Parathyroid adenoma (tissue), 2 donors: ENCODE measurements at regions not wholly inside any gene's neighbourhood (a gene's known extent, or its start where the extent isn't known, plus 50 kb on each side); places are given as distances from the start of the nearest gene placed in this dataset.

Experiments
- H2AFZ ChIP-seq: fragments of 300-600 bp; sonication (generic); one replicate; pipeline ENCODE4 v1.7.0; 2017; ENCODE audit warnings: antibody characterized with exemption, mild to moderate bottlenecking
- H3K27ac ChIP-seq: fragments of 300-600 bp; sonication (generic); one replicate; pipeline ENCODE4 v1.7.0; 2017
- H3K27me3 ChIP-seq: fragments of 300-600 bp; sonication (generic); one replicate; pipeline ENCODE4 v1.7.0; 2017; ENCODE audit warnings: low read length; ENCODE audit not compliant: control insufficient read depth, insufficient read depth
- H3K36me3 ChIP-seq: fragments of 300-600 bp; sonication (generic); one replicate; pipeline ENCODE4 v1.7.0; 2017; ENCODE audit warnings: low read length; ENCODE audit not compliant: control insufficient read depth, insufficient read depth
- H3K4me1 ChIP-seq: fragments of 300-600 bp; sonication (generic); one replicate; pipeline ENCODE4 v1.7.0; 2017; ENCODE audit warnings: control low read depth
- H3K4me2 ChIP-seq: fragments of 300-600 bp; sonication (generic); one replicate; pipeline ENCODE4 v1.7.0; 2017; ENCODE audit warnings: low read length
- H3K4me3 ChIP-seq: fragments of 300-600 bp; sonication (generic); one replicate; pipeline ENCODE4 v1.7.0; 2017; ENCODE audit warnings: low read depth, low read length
- H3K79me2 ChIP-seq: fragments of 300-600 bp; sonication (generic); one replicate; pipeline ENCODE4 v1.7.0; 2017; ENCODE audit warnings: control low read depth
- H3K9ac ChIP-seq: fragments of 300-600 bp; sonication (generic); one replicate; pipeline ENCODE4 v1.7.0; 2017; ENCODE audit warnings: mild to moderate bottlenecking
- H3K9me3 ChIP-seq: fragments of 300-600 bp; sonication (generic); one replicate; pipeline ENCODE4 v1.7.0; 2017; ENCODE audit warnings: low read length; ENCODE audit not compliant: control insufficient read depth
- CTCF ChIP-seq: fragments of 300-600 bp; sonication (generic); IDR thresholded peaks from one replicate; pipeline ENCODE4 v1.7.0; 2017; ENCODE audit warnings: antibody characterized with exemption, mild to moderate bottlenecking
- donor health status: primary hyperparathyroidism.

GRCh38 chr3:152053866-152054265 is 180.4 kb downstream of the SUCNR1 start:
- Histone ChIP-seq H3K9me3 (no peaks in the 10 kb centered on the region), H3K36me3 (no peaks in the 10 kb centered on the region), H3K9ac (no peak overlapping the region), H3K4me3 (no peak overlapping the region), H3K4me1 (no peaks in the 10 kb centered on the region), H3K27ac (no peak overlapping the region), H3K27me3 (no peaks in the 10 kb centered on the region), H3K4me2 (no peak overlapping the region), H3K79me2 (no peaks in the 10 kb centered on the region), H2AFZ (no peak overlapping the region)
- no peak for TF ChIP-seq CTCF

GRCh38 chr3:152054315-152054714 is 180.9 kb downstream of the SUCNR1 start:
- Histone ChIP-seq H3K36me3 (no peaks in the 10 kb centered on the region), H3K79me2 (no peaks in the 10 kb centered on the region), H2AFZ (no peak overlapping the region), H3K27ac (no peak overlapping the region), H3K27me3 (no peaks in the 10 kb centered on the region), H3K4me2 (no peak overlapping the region), H3K4me3 (no peak overlapping the region), H3K4me1 (no peaks in the 10 kb centered on the region), H3K9ac (no peak overlapping the region), H3K9me3 (no peaks in the 10 kb centered on the region)
- TF ChIP-seq CTCF: no peak

GRCh38 chr3:152056073-152056472 is 182.6 kb downstream of the SUCNR1 start:
- H2AFZ ChIP-seq: no peak overlapping the region
- H3K79me2 ChIP-seq: no peaks in the 10 kb centered on the region
- no peak for TF ChIP-seq CTCF
- H3K9me3 ChIP-seq: no peaks in the 10 kb centered on the region
- no peaks in the 10 kb centered on the region for H3K36me3 ChIP-seq
- no peak overlapping the region for H3K27ac ChIP-seq
- H3K27me3 ChIP-seq: no peaks in the 10 kb centered on the region
- H3K4me3 ChIP-seq: no peak overlapping the region
- no peak overlapping the region for H3K4me2 ChIP-seq
- no peak overlapping the region for H3K9ac ChIP-seq
- H3K4me1 ChIP-seq: no peaks in the 10 kb centered on the region

GRCh38 chr3:152056481-152056880 is 183.0 kb downstream of the SUCNR1 start:
- Histone ChIP-seq H3K9me3 (no peaks in the 10 kb centered on the region), H3K4me1 (no peaks in the 10 kb centered on the region), H3K4me3 (no peak overlapping the region), H3K27ac (no peak overlapping the region), H3K9ac (no peak overlapping the region), H2AFZ (no peak overlapping the region), H3K36me3 (no peaks in the 10 kb centered on the region), H3K79me2 (no peaks in the 10 kb centered on the region), H3K27me3 (no peaks in the 10 kb centered on the region), H3K4me2 (no peak overlapping the region)
- TF ChIP-seq CTCF: no peak

- H3K4me1 ChIP-seq: no peaks in the 10 kb centered on the region
- no peak overlapping the region for H3K9ac ChIP-seq
- H3K79me2 ChIP-seq: no peaks in the 10 kb centered on the region
- no peak overlapping the region for H3K4me2 ChIP-seq
- no peak for TF ChIP-seq CTCF
- no peaks in the 10 kb centered on the region for H3K27me3 ChIP-seq
- no peaks in the 10 kb centered on the region for H3K36me3 ChIP-seq
- no peaks in the 10 kb centered on the region for H3K9me3 ChIP-seq
- H2AFZ ChIP-seq: no peak overlapping the region
- H3K27ac ChIP-seq: no peak overlapping the region
- H3K4me3 ChIP-seq: no peak overlapping the region
These were observed 183.5 kb downstream of the SUCNR1 start for GRCh38 chr3:152056987-152057386.
